Lung (tissue), 11 donors: ENCODE measurements at regions not wholly inside any gene's neighbourhood (a gene's known extent, or its start where the extent isn't known, plus 50 kb on each side); places are given as distances from the start of the nearest gene placed in this dataset.
A peak's percentile ranks its signal among the peaks of the same experiment; 100 is the strongest.

Source experiments
- ATAC-seq: fragments of 200-7000 bp; cut with Tn5 transposase; one replicate; pipeline ENCODE4 v1.9.1; 2020; ENCODE audit warnings: moderate number of reproducible peaks; ENCODE audit not compliant: insufficient read depth, low FRiP score
- DNase-seq, 3 donors: peaks; one replicate each; pipeline ENCODE4 v3.0.0-alpha.2; 2013 to 2017
- H3K27ac ChIP-seq, 2 donors: one replicate each; pipeline ENCODE4 v1.5.1; 2013; ENCODE audit warnings: mild to moderate bottlenecking in 2 of 2, moderate library complexity in 2 of 2, control low read depth in 1 of 2, inconsistent platforms in 1 of 2, low read depth in 1 of 2, low read length in 1 of 2
- H3K27me3 ChIP-seq, 3 donors: one replicate each; pipeline ENCODE4 v1.5.1; 2013; ENCODE audit warnings: low read length in 2 of 3; ENCODE audit not compliant: control insufficient read depth in 3 of 3, insufficient read depth in 3 of 3
- H3K36me3 ChIP-seq, 4 donors: one replicate each; pipeline ENCODE4 v1.5.1; 2013; ENCODE audit warnings: low read length in 4 of 4, mild to moderate bottlenecking in 1 of 4, moderate library complexity in 1 of 4; ENCODE audit not compliant: control insufficient read depth in 4 of 4, insufficient read depth in 4 of 4
- H3K4me1 ChIP-seq, 5 donors: one replicate each; pipeline ENCODE4 v1.5.1; 2013; ENCODE audit warnings: low read length in 5 of 5, mild to moderate bottlenecking in 2 of 5, moderate library complexity in 1 of 5; ENCODE audit not compliant: control insufficient read depth in 5 of 5, insufficient read depth in 5 of 5
- H3K4me3 ChIP-seq: one replicate; pipeline ENCODE4 v1.5.1; 2013; ENCODE audit warnings: mild to moderate bottlenecking, control low read depth, moderate library complexity
- H3K9ac ChIP-seq, 2 donors: one replicate each; pipeline ENCODE4 v1.5.1; 2013; ENCODE audit warnings: low read length in 2 of 2, control low read depth in 1 of 2; ENCODE audit not compliant: insufficient read depth in 1 of 2
- H3K9me3 ChIP-seq, 4 donors: one replicate each; pipeline ENCODE4 v1.5.1; 2013; ENCODE audit warnings: low read length in 3 of 4, mild to moderate bottlenecking in 1 of 4, moderate library complexity in 1 of 4; ENCODE audit not compliant: control insufficient read depth in 4 of 4, insufficient read depth in 3 of 4
- CTCF ChIP-seq: IDR thresholded peaks from 2 replicates; pipeline ENCODE4 v1.5.1; 2012; ENCODE audit warnings: mild to moderate bottlenecking; ENCODE audit errors: control extremely low read depth, extremely low read depth
- WGBS, 2 donors: extraction: QIAGEN DNeasy Blood & Tissue Kit; methylation state at CpG; one replicate each; pipeline ENCODE4 v1.1.7; 2013; 5-methylcytosine and 5-hydroxymethylcytosine counted together
- donor health status: control.
- donor health status: control.
- donor health status: Bipolar disorder and iron deficiency.
- donor health status: healthy.
- donor health status: DM: yes; HTN: yes; CAD: no.

DNA sequence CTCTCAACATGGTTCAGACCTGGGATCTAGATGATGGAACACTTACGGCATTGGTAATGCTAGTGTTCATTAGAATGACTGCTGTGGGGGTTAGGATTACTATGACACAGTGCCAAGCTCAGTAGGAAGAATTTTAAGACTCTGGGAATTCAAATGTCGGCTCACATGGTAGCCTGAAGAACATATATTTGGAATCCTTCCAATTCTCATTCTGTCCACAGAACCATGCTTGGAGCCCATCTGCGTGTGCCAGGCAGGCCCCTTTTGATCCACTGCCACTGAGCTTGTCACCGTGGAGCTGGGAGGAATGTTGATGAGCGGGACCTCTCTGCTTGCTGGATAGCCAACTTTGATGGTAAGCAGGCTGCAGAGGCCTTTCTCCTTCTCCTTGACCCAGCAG lies 322.0 kb upstream of the SOX11 start:
- ATAC-seq (no peak), DNase-seq (no peak)
- Histone ChIP-seq H3K9me3 (no peaks in the 10 kb centered on the region), H3K27ac (no peak overlapping the region), H3K9ac (no peak overlapping the region), H3K4me1 (peaks cover 0 to 11% (median 3%) of the 10 kb centered on the region in 5 donors), H3K4me3 (no peak overlapping the region), H3K27me3 (no peaks in the 10 kb centered on the region), H3K36me3 (no peaks in the 10 kb centered on the region)
- WGBS, 2 donors, result 90 to 91% methylated on average over 5 of the region's 5 CpGs
- no peak for TF ChIP-seq CTCF

GRCh38 chr2:5372141-5372540 lies 320.0 kb upstream of the SOX11 start:
- H3K27ac ChIP-seq, result no peak overlapping the region
- no peaks in the 10 kb centered on the region for H3K36me3 ChIP-seq
- DNase-seq (no peak), ATAC-seq (no peak)
- peaks cover 0 to 13% (median 6%) of the 10 kb centered on the region in 5 donors for H3K4me1 ChIP-seq
- H3K4me3 ChIP-seq, result no peak overlapping the region
- no peak for TF ChIP-seq CTCF
- no peak overlapping the region for H3K9ac ChIP-seq
- WGBS, 2 donors, result 86 to 87% methylated on average over 6 of the region's 6 CpGs
- H3K27me3 ChIP-seq, result no peaks in the 10 kb centered on the region
- H3K9me3 ChIP-seq, result no peaks in the 10 kb centered on the region

GRCh38 chr2:5373200-5373599 lies 319.0 kb upstream of the SOX11 start:
- DNase-seq, result peak; percentile 61 to 81 (median 75)
- Histone ChIP-seq H3K36me3 (no peaks in the 10 kb centered on the region), H3K4me3 (no peak overlapping the region), H3K4me1 (peaks cover 0 to 20% (median 6%) of the 10 kb centered on the region in 5 donors), H3K27me3 (no peaks in the 10 kb centered on the region), H3K27ac (no peak overlapping the region), H3K9ac (peak overlapping the region in 1 of 2 donors; percentile 65), H3K9me3 (no peaks in the 10 kb centered on the region)
- no peak for TF ChIP-seq CTCF
- ATAC-seq, result no peak
- WGBS, 2 donors, result 37 to 54% methylated on average over 6 of the region's 6 CpGs

GRCh38 chr2:5374762-5375161 lies 317.4 kb upstream of the SOX11 start:
- Histone ChIP-seq H3K4me1 (peaks cover 0 to 20% (median 6%) of the 10 kb centered on the region in 5 donors), H3K9me3 (no peaks in the 10 kb centered on the region), H3K27me3 (no peaks in the 10 kb centered on the region), H3K36me3 (no peaks in the 10 kb centered on the region), H3K9ac (no peak overlapping the region), H3K4me3 (no peak overlapping the region), H3K27ac (no peak overlapping the region)
- no peak for TF ChIP-seq CTCF
- peak in 2 of 3 donors; percentile 30 to 56 for DNase-seq
- no peak for ATAC-seq
- WGBS, 2 donors, result 19 to 32% methylated on average over 10 of the region's 10 CpGs
